HG02763 (cell line): ENCODE measurements at regions not wholly inside any gene's neighbourhood (a gene's known extent, or its start where the extent isn't known, plus 50 kb on each side); places are given as distances from the start of the nearest gene placed in this dataset.

Experiments used
- ATAC-seq: cut with Tn5 transposase; IDR thresholded peaks from one replicate; pipeline ENCODE4 v1.9.1; 2021; ENCODE audit warnings: mild to moderate bottlenecking, moderate library complexity; ENCODE audit not compliant: unreplicated experiment

DNA sequence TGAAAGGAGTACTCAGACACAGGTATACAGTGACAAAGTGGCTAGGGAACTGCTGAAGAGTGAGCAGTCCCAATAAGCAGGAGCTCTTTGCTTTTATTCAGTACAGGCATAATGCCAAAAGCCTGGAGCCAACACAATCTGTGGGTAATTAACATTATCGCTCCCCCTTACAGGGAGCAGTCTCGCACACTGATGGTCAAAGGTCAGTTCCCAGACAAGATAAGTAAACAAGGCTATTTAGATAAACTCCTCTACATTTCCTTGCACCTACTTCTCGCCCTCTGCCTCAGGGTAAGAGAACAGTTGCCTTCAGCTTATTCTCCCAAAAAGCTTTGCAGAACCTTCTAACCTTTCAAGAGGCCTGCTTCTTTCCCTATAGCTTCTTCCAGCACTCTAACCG lies 73.9 kb upstream of the TAF9B start:
- no peak for ATAC-seq

DNA sequence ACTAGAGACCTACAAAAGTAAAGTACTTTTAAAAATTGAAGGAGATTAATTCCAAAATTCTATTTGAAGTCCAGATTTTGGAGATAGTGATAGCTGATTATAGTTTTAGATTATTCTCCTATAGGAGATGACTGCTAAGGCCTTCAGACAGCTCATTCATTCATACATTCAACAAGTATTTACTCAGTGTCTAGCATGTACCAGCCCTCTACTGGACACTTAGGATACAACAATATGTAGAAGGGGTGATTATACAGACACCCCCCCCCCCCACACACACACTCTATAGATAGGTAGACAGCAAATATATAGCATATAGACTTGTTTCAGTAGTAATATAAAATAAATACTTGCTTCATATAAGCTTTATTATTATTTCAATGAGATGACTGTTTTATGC lies 60.4 kb upstream of the TAF9B start:
- ATAC-seq = peak; percentile 58
